ENCODE measurements at regions not wholly inside any gene's neighbourhood (a gene's known extent, or its start where the extent isn't known, plus 50 kb on each side); places are given as distances from the start of the nearest gene placed in this dataset.

DNA sequence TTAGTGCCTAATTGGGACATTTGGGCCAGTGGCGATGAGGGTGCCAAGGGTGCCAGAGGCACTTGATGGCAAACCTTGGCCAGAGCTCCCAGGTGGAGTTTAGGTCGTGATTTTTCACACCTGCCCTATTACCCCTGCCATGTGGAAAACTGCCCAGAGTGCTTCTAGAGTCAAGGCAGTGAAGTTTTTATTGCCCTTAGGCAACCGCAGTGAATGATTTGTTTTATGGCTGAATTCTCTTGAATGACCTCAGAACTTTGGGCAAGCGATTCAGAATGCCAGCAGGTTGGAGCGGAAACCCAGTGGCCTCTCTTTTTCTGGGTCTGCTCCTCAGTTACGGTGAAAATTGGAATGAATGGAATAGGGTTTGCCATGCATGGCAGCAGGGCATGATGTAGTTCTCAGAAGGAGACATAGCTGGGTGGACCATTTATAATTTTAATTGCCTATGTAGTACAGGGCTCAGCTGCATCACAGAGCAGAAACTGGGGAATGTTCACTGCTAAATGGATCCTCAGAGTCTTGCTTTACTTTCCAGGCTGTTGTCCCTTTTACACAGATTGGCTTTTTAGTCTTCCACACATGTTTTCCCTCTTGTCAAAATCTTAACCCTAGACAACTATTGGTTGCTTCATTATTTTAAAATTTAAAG, 820.0 kb upstream of the SEMA6A start:
- Histone ChIP-seq H3K4me3 (no peak overlapping the region), H4K20me1 (ENCODE audit: insufficient read depth) (no peaks in the 10 kb centered on the region), H2AFZ (no peak overlapping the region), H3K36me3 (ENCODE audit: low read depth) (no peaks in the 10 kb centered on the region), H3K27me3 (ENCODE audit: insufficient read depth, low read depth) (peaks cover 7% of the 10 kb centered on the region; the same call in 1 of the 2 replicates), H3F3A (ENCODE audit: insufficient read depth, low read depth) (no peaks in the 10 kb centered on the region), H3K9me3 (ENCODE audit: insufficient read depth, low read depth) (no peaks in the 10 kb centered on the region), H3K4me2 (no peak overlapping the region), H3K79me2 (ENCODE audit: low read depth) (no peaks in the 10 kb centered on the region), H3K27ac (no peak overlapping the region), H3K9me2 (ENCODE audit: insufficient read depth) (no peaks in the 10 kb centered on the region), H3K4me1 (replicated peaks; ENCODE audit: insufficient read depth) (no peaks in the 10 kb centered on the region)
- DNase-seq, result no peak
- ChIA-PET CTCF (no interaction called here), POLR2A (ENCODE audit: unreplicated experiment) (no interaction called here)
- BruUV-seq (replicated peaks), result no TSS peak
- TF ChIP-seq, protein P1, sequence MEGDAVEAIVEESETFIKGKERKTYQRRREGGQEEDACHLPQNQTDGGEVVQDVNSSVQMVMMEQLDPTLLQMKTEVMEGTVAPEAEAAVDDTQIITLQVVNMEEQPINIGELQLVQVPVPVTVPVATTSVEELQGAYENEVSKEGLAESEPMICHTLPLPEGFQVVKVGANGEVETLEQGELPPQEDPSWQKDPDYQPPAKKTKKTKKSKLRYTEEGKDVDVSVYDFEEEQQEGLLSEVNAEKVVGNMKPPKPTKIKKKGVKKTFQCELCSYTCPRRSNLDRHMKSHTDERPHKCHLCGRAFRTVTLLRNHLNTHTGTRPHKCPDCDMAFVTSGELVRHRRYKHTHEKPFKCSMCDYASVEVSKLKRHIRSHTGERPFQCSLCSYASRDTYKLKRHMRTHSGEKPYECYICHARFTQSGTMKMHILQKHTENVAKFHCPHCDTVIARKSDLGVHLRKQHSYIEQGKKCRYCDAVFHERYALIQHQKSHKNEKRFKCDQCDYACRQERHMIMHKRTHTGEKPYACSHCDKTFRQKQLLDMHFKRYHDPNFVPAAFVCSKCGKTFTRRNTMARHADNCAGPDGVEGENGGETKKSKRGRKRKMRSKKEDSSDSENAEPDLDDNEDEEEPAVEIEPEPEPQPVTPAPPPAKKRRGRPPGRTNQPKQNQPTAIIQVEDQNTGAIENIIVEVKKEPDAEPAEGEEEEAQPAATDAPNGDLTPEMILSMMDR (conservative IDR thresholded peaks at IDR 0.05), result no peak
- TF ChIP-seq EZH2 (IDR thresholded peaks at IDR 0.05; ENCODE audit: low read depth), result no peak
- intact Hi-C loops (cut with micrococcal nuclease; ENCODE audit: unreplicated experiment), result no loop called here

DNA sequence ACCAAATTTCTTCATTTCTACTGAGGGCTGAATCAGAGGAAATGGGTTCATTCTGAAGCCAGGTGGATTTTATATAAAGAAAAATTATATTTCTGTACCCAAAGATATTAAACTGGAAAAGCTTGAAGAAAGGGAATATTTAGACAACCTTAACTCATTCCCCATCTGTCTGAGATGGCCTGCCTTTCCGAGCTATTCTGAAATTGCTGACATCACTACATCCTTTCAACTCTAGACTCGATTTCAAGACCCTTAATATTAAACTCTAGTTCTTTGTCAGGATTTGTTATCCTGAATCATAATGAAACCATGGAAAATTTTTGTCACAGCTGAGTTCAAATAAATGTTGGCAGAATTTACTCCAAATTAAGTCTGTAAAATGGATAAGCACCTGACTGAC, 818.5 kb upstream of the SEMA6A start:
- H3K27me3 ChIP-seq (ENCODE audit: insufficient read depth, low read depth), result peaks cover 7% of the 10 kb centered on the region; the same call in 1 of the 2 replicates
- ChIA-PET CTCF (no interaction called here), POLR2A (ENCODE audit: unreplicated experiment) (no interaction called here)
- H3K9me3 ChIP-seq (ENCODE audit: insufficient read depth, low read depth), result no peaks in the 10 kb centered on the region
- intact Hi-C loops (cut with micrococcal nuclease; ENCODE audit: unreplicated experiment), result no loop called here
- no peak overlapping the region for H3K4me2 ChIP-seq
- TF ChIP-seq EZH2 (IDR thresholded peaks at IDR 0.05; ENCODE audit: low read depth), result no peak
- TF ChIP-seq, protein P1 (conservative IDR thresholded peaks at IDR 0.05), result no peak
- H3K4me3 ChIP-seq, result no peak overlapping the region
- no TSS peak for BruUV-seq (replicated peaks)
- H3K27ac ChIP-seq, result no peak overlapping the region
- no peaks in the 10 kb centered on the region for H3K79me2 ChIP-seq (ENCODE audit: low read depth)
- H4K20me1 ChIP-seq (ENCODE audit: insufficient read depth), result no peaks in the 10 kb centered on the region
- H3F3A ChIP-seq (ENCODE audit: insufficient read depth, low read depth), result no peaks in the 10 kb centered on the region
- no peak for DNase-seq
- no peaks in the 10 kb centered on the region for H3K9me2 ChIP-seq (ENCODE audit: insufficient read depth)
- no peak overlapping the region for H2AFZ ChIP-seq
- H3K36me3 ChIP-seq (ENCODE audit: low read depth), result no peaks in the 10 kb centered on the region
- no peaks in the 10 kb centered on the region for H3K4me1 ChIP-seq (replicated peaks; ENCODE audit: insufficient read depth)

DNA sequence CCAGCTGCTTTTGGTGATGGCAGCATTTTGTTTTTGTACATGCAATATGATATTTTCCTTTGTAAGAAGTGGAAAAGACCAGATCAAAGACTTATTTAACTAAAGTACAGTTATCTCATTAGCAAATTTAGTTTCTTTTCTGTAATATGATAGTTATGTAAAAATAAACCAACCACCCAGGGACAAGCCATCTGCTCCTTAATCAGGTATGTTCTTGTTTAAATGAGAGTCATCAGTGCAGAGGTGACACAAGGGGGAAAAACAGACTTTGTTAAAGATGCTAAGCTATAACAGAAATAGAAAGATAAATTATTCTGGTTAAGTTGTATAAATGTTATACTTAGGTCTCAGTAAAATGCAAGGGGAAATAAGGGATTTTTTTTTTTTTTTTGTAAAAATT, 805.7 kb upstream of the SEMA6A start:
- no TSS peak for BruUV-seq (replicated peaks)
- intact Hi-C loops (cut with micrococcal nuclease; ENCODE audit: unreplicated experiment), result no loop called here
- Histone ChIP-seq H3K27me3 (ENCODE audit: insufficient read depth, low read depth) (no peaks in the 10 kb centered on the region), H3K4me2 (no peak overlapping the region), H3K79me2 (ENCODE audit: low read depth) (no peaks in the 10 kb centered on the region), H2AFZ (no peak overlapping the region), H4K20me1 (ENCODE audit: insufficient read depth) (no peaks in the 10 kb centered on the region), H3K9me3 (ENCODE audit: insufficient read depth, low read depth) (no peaks in the 10 kb centered on the region), H3F3A (ENCODE audit: insufficient read depth, low read depth) (no peaks in the 10 kb centered on the region), H3K9me2 (ENCODE audit: insufficient read depth) (no peaks in the 10 kb centered on the region), H3K4me3 (no peak overlapping the region), H3K27ac (no peak overlapping the region), H3K4me1 (replicated peaks; ENCODE audit: insufficient read depth) (no peaks in the 10 kb centered on the region), H3K36me3 (ENCODE audit: low read depth) (no peaks in the 10 kb centered on the region)
- TF ChIP-seq, protein P1 (conservative IDR thresholded peaks at IDR 0.05), result no peak
- TF ChIP-seq EZH2 (IDR thresholded peaks at IDR 0.05; ENCODE audit: low read depth), result no peak
- no peak for DNase-seq
- POLR2A ChIA-PET (ENCODE audit: unreplicated experiment), result no interaction called here
- CTCF ChIA-PET, result no interaction called here
